EH (cell line): ENCODE measurements at regions not wholly inside any gene's neighbourhood (a gene's known extent, or its start where the extent isn't known, plus 50 kb on each side); places are given as distances from the start of the nearest gene placed in this dataset.

Source experiments
- DNase-seq: peaks from one replicate; pipeline ENCODE4 v3.0.0-alpha.2; 2015; ENCODE audit warnings: low read depth

DNA sequence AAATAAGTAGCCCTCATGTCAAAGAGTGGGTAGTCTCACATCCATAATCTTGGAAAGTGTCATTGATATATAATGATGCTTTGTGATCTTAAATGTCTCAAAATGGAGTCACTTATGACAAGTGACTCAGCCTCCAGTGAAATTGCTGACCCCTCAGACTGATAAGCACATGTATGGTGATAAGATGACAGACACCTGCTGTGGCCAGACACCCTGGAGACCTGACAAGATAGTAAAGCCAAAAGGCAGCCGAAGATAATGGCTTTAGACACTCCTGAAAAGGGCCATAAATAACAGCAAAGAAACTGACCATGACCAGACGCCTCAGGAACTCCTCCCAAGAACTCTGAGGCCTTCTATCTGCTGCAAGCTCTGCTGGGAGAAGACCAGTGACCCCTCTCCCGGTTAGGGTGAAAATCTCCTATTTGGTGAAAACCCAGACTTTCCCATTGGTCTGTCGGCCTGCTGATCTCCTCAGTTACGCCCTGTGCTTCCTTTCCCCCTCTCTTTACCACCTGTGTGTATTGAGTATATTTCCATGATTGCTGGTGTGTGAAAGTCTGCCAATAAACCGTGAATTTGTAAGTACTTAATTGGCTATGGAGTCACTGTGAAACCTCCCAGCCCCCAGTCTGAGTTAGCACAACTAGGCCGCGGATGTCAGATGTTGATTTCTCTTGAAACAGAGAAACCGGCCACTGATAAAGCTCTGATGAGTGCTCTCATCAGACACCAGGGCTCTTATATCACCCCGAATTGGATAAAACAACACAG is 226.7 kb upstream of the MYOCD start:
- no peak for DNase-seq

DNA sequence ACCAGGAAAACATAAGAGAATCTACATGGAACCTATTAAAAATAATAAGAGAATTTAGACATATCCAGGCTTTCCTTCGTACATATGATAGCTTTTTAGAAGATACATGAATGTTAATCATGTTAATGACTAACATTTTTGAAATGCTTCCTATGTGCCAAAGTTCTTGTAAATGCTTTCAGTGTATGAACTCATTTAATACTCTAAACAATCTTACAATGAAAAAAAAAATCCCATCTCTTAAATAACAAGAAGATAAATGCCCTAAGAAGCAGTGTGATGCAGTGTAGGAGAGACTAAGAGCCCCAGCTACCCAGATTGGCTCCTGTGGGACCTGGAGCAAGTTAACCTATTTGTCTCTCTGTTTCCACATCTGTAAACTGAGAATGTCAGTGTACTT is 220.4 kb upstream of the MYOCD start:
- peak; percentile 62 for DNase-seq

DNA sequence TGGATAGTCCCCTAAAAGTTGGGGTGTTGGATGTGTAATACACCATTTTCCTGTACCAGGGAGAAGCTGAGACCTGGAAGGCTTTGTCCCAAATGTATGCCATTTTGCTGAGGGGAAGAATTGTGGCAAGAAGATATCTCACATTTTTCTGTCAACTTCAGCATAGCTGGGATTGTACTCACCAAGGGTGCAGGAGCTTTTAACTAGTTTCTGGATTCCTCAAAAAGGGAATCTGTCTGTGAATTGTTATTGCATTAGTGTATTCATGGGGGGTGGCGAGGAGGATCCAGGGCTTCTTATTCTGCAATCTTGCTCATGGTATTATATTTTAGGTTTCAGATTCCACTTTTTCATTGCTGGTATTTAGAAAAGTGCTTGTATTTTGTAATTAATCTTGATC is 208.2 kb upstream of the MYOCD start:
- peak; percentile 93 for DNase-seq

DNA sequence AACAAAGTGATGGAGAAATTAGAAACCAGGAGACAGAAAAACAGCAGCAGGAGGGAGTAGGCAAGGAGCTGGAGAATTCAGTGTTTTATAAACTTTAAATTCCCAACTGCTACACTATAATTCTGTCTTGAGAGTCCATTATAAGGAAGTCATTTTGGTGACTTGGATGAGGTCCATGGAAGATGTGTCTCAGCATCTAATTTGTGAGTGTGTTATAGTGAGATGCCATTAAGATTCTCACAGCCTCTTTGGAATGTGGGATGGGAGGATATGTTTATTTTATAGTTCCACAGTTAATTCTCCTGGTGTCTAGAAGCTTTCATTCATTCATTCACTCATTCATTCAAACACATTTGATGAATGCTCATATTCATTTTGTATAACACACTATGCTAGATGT is 206.0 kb upstream of the MYOCD start:
- peak; percentile 85 for DNase-seq

DNA sequence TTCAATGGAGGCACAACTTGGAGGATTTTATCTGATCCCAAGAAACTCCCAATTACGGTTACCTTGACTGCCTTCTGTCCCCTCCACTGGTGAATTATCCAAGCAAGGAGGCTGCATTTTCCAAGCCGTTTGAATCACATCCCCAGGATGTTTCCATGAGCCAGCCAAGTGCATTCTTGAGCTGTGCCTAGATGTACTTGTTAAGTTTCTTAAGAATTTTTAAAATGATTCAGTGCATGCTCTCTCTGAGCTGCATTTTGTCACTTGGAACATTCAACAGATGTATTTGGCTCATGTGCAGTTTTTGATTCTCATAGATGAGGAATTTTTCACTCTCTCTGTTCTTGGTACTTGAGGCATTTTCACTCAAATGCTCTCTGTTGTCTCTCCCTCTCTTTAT is 202.6 kb upstream of the MYOCD start:
- peak; percentile 91 for DNase-seq

DNA sequence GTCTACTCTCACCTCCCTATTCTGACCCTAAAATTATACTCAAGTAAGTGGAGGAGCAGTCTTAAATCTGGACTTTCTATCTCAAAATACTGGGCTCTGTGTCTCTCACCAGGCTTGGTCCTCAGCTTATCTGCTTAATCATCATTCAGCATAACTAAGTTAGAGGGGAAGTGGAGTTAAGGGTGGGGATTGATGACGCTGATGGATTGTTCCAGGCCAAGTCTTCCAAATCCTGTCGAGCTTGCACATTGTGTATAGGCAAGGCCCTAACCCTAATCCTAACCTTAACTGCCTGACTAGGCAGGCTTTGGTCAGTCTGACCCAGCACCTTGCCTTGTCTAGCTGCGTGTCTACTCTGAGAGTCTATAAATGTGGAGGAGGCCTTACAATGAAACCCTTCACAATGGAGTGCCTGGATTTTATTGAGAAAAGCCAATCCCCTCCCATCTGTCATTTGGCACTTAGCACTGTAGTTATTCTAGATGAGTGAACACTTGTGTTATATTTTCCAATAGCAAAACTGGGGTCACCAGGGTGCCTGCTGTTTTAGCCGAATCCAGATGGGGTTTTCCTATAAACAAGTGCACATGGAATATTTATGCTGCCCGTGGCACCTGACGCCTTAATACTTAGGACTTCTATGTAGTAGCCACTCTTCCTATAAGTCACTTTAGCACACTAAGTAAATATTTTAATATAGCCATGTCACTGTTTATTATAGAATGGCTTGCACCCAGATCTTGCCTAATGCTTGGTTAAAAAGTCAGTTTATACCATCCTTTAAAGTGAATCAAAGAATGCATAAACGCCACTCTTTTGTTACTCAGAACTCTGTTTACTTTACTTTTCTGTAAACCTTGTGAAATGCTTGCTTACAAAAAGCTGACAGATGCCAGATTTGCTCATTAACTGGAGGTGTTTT is 193.2 kb upstream of the MYOCD start:
- DNase-seq: no peak

DNA sequence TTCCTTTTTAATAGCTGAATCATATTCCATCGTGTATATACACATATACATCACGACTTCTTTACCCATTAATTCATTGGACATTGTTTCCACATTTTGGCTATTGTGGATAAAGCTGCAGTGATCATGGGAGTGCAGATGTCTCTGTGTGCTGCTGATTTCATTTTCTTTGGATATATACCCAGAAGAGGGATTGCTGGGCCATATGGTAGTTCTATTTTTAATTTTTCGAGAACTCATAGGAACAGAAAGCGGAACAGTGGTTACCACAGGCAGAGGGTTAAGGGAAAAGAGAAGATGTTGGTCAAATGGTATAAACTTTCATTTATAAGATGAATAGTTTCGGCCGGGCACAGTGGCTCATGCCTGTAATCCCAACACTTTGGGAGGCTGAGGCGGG is 187.4 kb upstream of the MYOCD start:
- no peak for DNase-seq

DNA sequence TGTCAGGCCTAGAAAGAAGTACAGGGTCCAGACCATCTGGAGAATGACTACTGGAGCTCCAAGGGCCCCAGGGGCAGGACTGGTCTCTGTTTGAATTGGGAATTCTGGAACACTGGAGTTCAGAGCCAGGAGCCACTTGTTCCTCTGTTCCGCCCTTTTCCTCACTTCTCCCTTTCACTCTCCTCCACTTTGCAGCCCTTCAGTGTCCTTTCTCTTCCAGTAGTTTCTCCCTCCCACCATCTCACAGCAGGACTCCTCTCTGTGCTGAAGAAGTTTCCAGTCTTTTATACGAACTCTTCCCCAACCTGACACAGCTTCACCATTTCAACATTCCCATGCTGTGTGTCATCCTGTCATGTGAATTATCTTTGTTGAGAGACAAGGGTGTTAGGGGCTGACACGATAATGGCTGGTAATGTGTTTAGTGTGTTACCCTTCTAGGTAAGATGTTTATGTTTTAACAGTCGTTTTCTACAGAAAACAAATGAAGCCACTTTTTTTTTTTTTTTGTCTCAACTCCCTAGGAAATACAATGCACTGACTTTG is 180.3 kb upstream of the MYOCD start:
- DNase-seq: peak; percentile 72

DNA sequence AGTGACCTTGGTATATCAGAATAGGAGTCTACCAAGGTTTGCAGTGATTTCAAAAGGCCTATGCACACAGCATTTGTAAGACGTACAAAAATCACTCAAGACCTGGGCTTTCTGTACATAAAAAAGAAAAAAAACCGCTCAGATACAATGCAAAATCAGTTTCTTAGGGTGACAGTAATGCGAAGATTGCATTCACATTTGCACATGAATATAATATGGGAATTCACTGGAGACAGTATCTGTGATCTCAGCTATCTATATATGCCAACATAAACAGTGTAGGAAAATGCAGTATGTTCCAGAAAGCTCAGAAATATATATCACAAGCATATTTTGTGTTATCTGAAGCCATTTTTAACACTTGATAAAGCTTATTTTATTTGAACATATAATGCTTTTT is 176.4 kb upstream of the MYOCD start:
- DNase-seq: no peak

DNA sequence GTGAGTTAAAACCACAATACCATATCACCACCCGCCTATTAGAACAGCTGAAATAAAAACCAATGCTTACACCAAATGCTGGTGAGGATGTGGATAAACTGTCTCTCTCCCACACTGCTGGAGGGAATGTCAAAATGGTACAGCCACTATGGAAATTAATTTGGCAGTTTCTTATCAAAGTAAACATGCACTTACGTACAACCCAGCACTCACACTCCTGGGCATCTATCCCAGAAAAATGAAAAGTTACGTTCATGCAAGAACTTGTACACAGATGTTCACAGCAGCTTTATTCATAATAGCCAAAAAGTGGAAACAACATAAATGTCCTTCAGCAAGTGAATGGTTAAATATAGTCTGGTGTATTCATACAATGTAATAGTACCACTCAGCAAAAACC is 173.2 kb upstream of the MYOCD start:
- DNase-seq: no peak

DNA sequence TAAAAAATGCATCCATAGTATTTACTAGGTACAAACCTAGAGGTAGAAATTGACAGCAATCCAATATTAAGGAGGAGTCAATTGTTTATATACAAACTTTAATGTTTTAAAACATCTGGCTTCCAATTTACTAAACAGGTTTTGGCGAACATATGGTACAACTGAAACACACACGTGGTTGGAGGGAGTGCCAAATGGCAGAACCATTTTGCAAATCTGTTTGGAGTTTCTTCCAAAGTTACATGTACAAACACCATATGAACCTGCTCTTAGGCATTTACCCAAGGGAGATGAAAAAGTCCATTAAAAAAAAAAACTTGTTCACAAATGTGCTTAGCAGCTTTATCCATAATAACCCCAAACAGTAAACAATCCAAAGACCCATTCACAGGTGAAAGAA is 159.8 kb upstream of the MYOCD start:
- no peak for DNase-seq

DNA sequence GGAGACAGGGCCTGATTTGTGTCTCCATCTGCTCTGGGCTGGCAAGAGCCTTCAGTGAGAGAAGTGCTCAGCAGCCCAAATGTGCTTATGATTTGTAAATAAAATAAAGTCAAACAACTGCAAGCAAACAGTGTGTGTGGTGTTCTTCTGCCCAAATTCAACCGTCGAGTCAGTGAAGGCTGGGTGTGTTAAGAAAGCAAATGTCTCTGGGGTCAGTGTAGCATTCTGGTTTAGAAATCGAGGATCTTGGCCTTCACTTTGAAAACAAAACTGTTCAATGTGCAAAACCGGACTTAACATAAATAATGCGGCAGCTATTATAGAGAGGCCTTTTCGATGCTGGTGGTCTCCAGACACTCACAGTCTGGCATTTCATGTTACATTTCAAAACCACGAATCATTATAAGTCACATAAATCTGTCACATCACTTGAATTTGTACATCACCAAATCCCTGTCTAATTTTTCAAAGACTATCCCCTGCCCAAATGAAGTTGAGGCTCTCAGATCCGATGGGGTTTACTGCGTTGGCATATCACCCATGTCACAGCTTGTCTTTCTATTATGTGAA is 158.6 kb upstream of the MYOCD start:
- no peak for DNase-seq

DNA sequence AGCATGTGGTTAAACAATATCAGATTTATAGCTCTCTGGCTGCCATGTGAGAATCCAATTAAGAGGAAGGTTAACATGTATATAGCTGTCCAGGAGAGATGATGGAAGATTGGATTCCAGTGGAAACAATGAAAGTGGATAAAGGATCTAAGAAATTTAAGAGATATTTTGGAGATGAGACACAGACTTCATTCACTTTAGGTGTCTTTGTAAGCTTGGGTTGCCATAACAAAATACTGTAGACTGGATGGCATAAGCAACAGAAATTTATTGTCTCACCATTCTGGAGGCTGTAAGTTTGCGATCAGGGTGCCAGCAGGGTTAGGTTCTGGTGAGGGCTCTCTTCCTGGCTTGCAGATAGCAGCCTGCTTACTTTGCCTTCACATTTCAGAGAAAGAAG is 155.9 kb upstream of the MYOCD start:
- peak; percentile 62 for DNase-seq

DNA sequence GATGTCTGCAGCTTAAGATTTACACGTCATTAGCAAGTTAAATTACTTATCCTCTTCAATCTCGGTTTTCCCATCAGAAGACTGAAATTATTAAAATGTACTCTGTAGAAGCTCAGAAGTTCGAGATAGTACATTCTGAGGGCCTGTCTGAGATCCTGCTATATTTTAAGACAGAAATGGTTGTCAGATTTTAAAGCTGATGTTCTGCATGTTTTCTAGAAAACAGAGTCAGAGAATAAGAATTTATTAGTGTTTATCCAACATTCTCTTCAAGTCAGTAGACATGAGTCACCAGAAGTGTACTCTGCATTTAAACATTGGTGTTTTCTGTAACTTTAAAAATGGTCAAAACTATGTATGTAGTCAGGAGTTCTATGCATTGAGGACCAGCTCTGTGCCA is 155.2 kb upstream of the MYOCD start:
- DNase-seq: peak; percentile 85

DNA sequence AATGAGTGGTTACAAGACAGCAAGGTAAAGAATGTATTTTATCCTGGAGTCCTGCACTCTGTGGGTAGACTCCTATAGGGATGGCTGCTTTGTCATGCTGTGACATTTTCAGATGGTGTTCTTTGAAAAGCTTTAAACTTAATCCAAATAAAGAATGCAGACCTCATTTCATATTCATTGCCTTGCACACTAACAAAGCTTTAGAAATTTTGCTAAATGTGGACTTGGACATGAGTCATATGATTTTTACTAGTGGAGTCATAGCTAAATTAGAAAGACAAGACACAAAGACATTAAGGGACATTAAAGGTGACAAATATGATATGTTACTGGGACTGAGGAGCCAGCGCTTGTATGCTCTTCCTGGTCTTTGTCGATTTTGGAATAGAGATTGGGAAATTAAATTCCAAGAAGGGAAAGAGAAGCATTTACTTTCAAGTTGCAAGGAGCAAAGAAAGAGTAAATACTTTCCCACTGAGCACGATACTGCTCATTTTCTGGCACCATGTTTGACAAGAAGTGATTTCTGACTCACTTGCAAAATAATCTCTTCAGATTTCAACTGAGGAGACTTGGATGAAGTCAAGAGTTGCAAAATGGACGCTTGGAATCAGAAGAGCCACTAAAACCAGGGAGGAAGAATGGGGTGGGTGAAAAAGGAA is 152.9 kb upstream of the MYOCD start:
- DNase-seq: peak; percentile 83

DNA sequence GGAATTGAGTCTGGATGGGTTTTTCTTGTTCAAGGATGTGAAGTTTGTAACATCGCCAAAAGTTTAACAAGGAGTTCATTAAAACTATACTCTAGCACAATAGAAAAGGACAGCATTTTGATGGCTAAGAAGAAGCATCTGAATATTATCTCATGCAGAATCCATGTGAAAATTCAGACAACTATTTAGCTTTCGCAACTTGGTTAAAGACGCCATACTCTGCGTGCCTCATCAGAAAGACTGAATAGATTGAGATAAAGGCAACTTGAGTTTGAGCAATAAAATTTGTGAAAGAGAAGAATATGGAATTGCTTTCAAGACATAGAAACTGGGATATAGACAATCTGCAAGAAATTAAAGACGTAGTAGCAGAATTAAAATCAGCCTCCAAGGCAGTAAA is 151.1 kb upstream of the MYOCD start:
- DNase-seq: peak; percentile 39

DNA sequence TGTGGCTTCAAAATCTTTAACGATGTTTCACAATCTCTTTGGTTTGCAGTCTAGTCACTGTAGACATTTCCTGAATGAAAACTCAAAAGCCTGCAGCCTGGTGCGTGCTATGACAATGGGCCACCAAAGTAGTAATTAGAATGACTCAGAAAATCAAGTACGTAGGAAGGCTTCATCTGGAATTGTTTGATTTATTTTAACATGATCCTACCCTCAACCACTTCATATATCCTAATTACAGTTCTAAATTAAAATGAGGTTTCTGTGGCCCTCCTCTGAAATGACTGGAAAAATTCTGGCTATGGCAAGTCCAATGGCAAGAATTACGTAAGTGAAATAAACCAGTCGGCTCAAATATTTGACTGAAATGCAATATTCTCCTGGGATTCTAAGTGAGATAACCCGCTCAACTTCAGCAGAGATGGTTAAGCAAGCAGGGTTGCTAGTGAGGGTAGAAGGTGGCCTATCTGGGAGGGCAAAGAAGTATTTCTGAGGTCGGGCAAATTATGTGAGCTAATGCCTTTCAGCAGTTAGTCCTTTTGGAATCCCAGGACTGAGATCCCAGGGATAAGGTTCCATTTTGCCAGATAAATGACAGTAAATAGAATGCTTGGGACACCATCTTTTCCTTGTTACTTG is 145.6 kb upstream of the MYOCD start:
- peak; percentile 93 for DNase-seq

DNA sequence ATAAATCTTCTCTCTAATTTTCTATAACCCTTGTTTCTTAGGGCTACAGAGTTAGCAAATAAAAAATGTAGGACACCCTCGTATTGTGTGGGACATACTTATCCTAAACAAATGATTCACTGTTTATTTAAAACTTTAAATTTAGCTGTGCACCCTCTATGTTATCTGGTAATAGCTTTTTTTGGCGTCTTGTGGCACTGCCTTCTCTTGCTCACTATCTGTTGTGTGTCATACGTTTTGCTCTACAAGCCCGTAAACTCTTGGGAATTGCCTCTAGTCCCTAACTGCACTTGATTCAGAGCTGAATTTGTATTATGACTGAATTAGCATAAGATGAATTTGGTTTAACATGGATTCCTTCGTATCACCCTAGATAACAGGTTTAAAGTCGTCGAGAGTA is 144.3 kb upstream of the MYOCD start:
- peak; percentile 29 for DNase-seq

DNA sequence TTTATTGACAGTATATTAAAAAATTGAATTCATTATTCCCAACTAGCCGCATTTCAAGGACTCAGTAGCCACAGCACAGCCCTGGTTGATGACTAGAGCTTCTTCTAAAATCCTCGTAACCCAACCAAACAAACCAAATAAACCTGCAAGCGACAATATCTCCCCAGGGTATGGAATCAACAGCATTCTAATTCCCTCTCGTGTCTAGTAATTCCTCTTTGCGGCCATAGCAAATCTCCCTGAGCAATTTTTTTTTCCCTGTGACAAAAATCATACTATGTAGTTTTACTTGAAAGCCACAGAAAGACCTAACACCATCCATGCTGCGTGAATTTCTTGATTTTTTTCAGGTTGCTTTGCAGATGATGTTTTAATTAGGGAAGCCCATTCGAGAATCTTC is 143.4 kb upstream of the MYOCD start:
- DNase-seq: no peak

DNA sequence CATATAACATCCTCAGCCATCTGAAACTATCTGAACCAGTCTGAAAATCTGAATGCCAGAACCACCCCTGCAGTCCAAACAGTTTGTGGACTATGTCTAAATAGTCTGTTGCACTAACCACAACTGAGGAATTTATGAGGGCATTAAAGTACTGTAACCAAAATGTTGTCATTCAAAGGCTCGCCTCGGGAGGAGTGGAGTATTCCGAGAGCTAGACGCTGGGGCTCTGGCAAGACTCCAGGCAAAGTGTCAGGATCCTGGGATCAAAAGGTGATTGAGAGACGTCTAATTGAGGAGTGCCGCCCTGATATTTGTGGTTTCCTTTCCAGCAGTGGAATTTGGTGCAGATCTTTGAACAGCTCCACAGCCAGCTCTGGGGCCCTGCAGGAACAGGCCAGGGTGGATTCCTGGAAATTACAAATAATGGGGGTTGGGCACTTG is 142.9 kb upstream of the MYOCD start:
- peak; percentile 97 for DNase-seq

DNA sequence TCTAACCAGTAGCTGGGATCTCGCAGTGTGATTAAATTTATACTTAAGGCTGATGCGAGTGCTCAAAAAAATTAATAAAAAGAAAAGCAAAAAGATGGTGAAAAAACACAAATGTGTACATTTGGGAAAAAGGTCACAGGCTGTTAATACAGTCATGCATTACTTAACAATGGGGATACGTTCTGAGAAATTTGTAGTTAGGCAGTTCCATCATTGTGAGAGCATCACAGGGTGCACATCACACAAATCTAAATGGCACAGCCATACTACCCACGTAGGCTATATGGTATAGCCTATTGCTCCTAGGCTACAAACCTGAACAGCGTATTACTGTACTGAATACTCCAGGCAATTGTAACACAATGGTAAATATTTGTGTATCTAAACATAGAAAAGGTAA is 142.4 kb upstream of the MYOCD start:
- DNase-seq: no peak

DNA sequence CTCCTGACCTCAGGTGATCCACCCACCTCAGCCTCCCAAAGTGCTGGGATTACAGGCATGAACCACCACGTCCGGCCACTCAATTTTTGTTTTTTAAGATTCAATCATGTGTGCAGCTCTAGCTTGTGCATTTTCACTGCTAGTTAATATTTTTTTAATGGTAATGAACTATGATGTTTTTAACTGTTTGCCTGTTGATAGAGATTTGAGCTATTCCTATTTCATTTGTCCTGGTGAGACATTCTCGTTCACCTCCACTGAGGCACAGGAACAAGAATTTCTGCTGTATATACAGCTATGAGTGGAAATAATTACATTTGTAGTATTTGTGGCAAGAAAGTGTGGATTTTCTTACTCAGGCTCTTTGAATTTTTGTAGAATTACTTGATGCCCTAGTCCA is 137.7 kb upstream of the MYOCD start:
- no peak for DNase-seq
